Loucy (cell line): ENCODE measurements at regions not wholly inside any gene's neighbourhood (a gene's known extent, or its start where the extent isn't known, plus 50 kb on each side); places are given as distances from the start of the nearest gene placed in this dataset.

Experiments used
- H2AFZ ChIP-seq: fragments of 200-600 bp; sonication (generic); 2 replicates; pipeline ENCODE4 v1.6.0; 2016; ENCODE audit warnings: antibody characterized with exemption, mild to moderate bottlenecking, low read length, moderate library complexity
- H3F3A ChIP-seq: fragments of 200-600 bp; 2 replicates; pipeline ENCODE4 v1.6.0; 2016; ENCODE audit warnings: antibody characterized with exemption, low read depth, mild to moderate bottlenecking
- H3K27me3 ChIP-seq: fragments of 200-600 bp; sonication (generic); 2 replicates; pipeline ENCODE4 v1.6.1; 2014; ENCODE audit warnings: low read length, mild to moderate bottlenecking; ENCODE audit not compliant: insufficient read depth, poor library complexity, severe bottlenecking
- H3K36me3 ChIP-seq: fragments of 200-600 bp; sonication (generic); 2 replicates; pipeline ENCODE4 v1.6.1; 2016; ENCODE audit warnings: low read length; ENCODE audit not compliant: insufficient read depth
- H3K4me1 ChIP-seq: fragments of 200-600 bp; sonication (generic); 2 replicates; pipeline ENCODE4 v1.5.1; 2014; ENCODE audit warnings: low read length, mild to moderate bottlenecking; ENCODE audit not compliant: insufficient read depth, poor library complexity, severe bottlenecking
- H3K4me2 ChIP-seq: fragments of 200-600 bp; sonication (generic); 2 replicates; pipeline ENCODE4 v1.6.0; 2014; ENCODE audit warnings: antibody characterized with exemption, low read length, low read depth, mild to moderate bottlenecking; ENCODE audit not compliant: poor library complexity, severe bottlenecking
- H3K4me3 ChIP-seq: fragments of 200-600 bp; sonication (generic); 2 replicates; pipeline ENCODE4 v1.5.1; 2014; ENCODE audit warnings: low read length, mild to moderate bottlenecking, mixed read lengths; ENCODE audit not compliant: poor library complexity, severe bottlenecking
- H3K79me2 ChIP-seq: fragments of 200-600 bp; sonication (generic); 2 replicates; pipeline ENCODE4 v1.6.1; 2014; ENCODE audit warnings: low read length; ENCODE audit not compliant: insufficient read depth
- H3K9ac ChIP-seq: fragments of 200-600 bp; sonication (generic); 2 replicates; pipeline ENCODE4 v1.6.0; 2014; ENCODE audit warnings: mild to moderate bottlenecking, low read depth, low read length, moderate library complexity; ENCODE audit not compliant: poor library complexity, severe bottlenecking
- H3K9me2 ChIP-seq: fragments of 200-600 bp; sonication (generic); replicated peaks from 2 replicates; pipeline ENCODE4 v1.6.1; 2016; ENCODE audit warnings: low read depth, low read length, mixed read lengths
- H3K9me3 ChIP-seq: fragments of 200-600 bp; sonication (generic); 2 replicates; pipeline ENCODE4 v1.6.1; 2014; ENCODE audit warnings: mild to moderate bottlenecking, antibody characterized with exemption, low read length, low read depth; ENCODE audit not compliant: insufficient read depth
- H4K20me1 ChIP-seq: fragments of 200-600 bp; sonication (generic); 2 replicates; pipeline ENCODE4 v1.6.0; 2014; ENCODE audit warnings: antibody characterized with exemption, low read length, mild to moderate bottlenecking; ENCODE audit not compliant: insufficient read depth, poor library complexity, severe bottlenecking
- EZH2phosphoT487 ChIP-seq: fragments of 200-600 bp; IDR thresholded peaks from 2 replicates; pipeline ENCODE4 v1.6.1; 2018; ENCODE audit warnings: antibody characterized with exemption, mild to moderate bottlenecking, moderate library complexity, borderline replicate concordance
- TF ChIP-seq, protein P1 (sequence below): fragments of 200-600 bp; sonication (generic); conservative IDR thresholded peaks from 2 replicates; pipeline ENCODE4 v1.5.1; 2014; ENCODE audit warnings: mild to moderate bottlenecking, antibody characterized with exemption, low read length

DNA sequence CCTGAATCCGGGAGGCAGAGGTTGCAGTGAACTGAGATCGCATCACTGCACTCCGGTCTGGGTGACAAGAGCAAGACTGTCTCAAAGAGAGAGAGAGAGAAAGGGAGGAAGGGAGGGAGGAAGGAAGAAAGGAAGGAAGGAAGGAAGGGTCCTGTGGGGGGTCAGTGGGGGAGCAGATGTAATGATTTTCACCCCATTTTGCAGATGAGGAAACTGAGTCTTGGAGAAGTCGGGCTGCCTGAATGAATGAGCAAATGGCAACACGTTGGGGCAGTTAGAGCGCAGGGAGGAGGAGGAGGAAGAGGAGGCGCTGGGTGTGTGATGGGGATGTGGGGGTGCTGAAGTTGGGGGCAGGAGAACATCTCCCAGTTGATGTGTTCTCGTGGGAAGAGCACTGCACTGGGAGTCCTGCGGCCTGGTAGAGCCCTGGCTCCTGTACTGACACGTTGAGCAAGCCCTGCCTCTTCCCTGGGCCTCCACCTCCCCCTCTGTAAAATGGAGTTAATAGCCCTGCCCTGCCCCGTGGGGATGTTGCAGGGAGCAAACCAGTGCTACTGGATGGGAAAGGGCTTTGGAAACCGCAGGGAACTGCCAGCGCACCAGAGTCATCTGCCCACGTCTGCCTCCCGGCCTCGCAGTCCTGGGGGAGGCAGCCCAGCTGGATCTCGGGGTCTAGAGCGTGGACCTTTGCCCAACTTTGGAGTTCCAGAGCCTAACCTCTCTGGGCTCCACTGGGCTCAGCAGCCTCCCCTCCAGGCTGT lies 103.2 kb upstream of the CASZ1 start:
- Histone ChIP-seq H3K4me2 (no peak overlapping the region), H3K4me3 (no peak overlapping the region), H3K9me3 (no peaks in the 10 kb centered on the region), H3K36me3 (no peaks in the 10 kb centered on the region), H3K9ac (no peak overlapping the region), H3K9me2 (no peaks in the 10 kb centered on the region), H3K79me2 (no peaks in the 10 kb centered on the region), H2AFZ (no peak overlapping the region), H3K4me1 (peaks cover 44% of the 10 kb centered on the region), H4K20me1 (no peaks in the 10 kb centered on the region), H3F3A (no peaks in the 10 kb centered on the region), H3K27me3 (no peaks in the 10 kb centered on the region)
- TF ChIP-seq, protein P1, sequence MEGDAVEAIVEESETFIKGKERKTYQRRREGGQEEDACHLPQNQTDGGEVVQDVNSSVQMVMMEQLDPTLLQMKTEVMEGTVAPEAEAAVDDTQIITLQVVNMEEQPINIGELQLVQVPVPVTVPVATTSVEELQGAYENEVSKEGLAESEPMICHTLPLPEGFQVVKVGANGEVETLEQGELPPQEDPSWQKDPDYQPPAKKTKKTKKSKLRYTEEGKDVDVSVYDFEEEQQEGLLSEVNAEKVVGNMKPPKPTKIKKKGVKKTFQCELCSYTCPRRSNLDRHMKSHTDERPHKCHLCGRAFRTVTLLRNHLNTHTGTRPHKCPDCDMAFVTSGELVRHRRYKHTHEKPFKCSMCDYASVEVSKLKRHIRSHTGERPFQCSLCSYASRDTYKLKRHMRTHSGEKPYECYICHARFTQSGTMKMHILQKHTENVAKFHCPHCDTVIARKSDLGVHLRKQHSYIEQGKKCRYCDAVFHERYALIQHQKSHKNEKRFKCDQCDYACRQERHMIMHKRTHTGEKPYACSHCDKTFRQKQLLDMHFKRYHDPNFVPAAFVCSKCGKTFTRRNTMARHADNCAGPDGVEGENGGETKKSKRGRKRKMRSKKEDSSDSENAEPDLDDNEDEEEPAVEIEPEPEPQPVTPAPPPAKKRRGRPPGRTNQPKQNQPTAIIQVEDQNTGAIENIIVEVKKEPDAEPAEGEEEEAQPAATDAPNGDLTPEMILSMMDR = no peak

DNA sequence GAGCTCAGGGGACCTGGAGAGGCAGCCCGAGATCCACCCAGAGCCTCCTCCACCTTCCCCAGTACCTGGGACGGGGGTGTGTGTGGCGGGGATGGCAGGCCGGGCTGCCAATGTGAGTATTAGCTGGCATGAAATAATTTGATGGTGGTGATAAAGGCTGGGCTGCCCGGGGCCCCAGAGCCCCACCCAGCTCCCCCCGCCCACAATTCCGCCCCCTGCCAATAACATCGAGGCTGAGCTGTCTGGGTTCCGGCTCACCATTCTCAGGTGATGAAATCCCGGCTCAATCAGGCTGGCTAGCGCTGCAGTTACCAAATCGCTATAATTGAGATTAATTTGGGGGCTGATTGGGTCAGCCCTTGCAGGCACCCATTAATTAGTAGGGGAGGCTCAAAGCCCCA lies 103.8 kb upstream of the CASZ1 start:
- Histone ChIP-seq H3K4me2 (no peak overlapping the region), H3K4me3 (no peak overlapping the region), H3K79me2 (no peaks in the 10 kb centered on the region), H3K9me2 (no peaks in the 10 kb centered on the region), H3F3A (no peaks in the 10 kb centered on the region), H3K27me3 (no peaks in the 10 kb centered on the region), H3K4me1 (peaks cover 48% of the 10 kb centered on the region), H2AFZ (no peak overlapping the region), H3K9me3 (no peaks in the 10 kb centered on the region), H4K20me1 (no peaks in the 10 kb centered on the region), H3K9ac (no peak overlapping the region), H3K36me3 (no peaks in the 10 kb centered on the region)
- TF ChIP-seq, protein P1 = no peak
- no peak for TF ChIP-seq EZH2phosphoT487

DNA sequence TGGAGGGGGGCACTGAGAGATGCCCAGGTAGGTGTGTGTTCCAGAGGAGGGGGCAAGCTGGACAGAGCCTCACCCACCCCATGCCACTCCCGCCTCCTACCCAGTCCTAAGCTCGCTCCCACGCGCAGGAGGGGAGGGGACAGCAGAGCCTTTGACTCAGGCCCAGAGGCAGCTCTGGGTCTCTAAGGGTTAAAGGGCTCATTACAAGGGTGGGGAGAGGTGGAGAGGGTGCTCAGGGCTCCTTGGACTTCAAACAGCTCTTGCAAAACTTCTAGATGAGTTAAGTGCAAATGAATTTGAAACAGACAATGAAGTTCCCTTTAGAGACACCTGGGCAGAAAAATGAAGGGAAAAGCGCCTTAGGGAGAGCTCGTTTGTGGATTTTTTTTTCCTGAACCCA lies 104.2 kb upstream of the CASZ1 start:
- Histone ChIP-seq H3K36me3 (no peaks in the 10 kb centered on the region), H3F3A (no peaks in the 10 kb centered on the region), H3K4me1 (peaks cover 52% of the 10 kb centered on the region), H3K9ac (no peak overlapping the region), H4K20me1 (no peaks in the 10 kb centered on the region), H3K79me2 (no peaks in the 10 kb centered on the region), H3K9me3 (no peaks in the 10 kb centered on the region), H3K9me2 (no peaks in the 10 kb centered on the region), H3K27me3 (no peaks in the 10 kb centered on the region), H2AFZ (no peak overlapping the region), H3K4me3 (no peak overlapping the region), H3K4me2 (no peak overlapping the region)
- TF ChIP-seq, protein P1 = no peak
- no peak for TF ChIP-seq EZH2phosphoT487
